ENCODE measurements at regions not wholly inside any gene's neighbourhood (a gene's known extent, or its start where the extent isn't known, plus 50 kb on each side); places are given as distances from the start of the nearest gene placed in this dataset.

DNA sequence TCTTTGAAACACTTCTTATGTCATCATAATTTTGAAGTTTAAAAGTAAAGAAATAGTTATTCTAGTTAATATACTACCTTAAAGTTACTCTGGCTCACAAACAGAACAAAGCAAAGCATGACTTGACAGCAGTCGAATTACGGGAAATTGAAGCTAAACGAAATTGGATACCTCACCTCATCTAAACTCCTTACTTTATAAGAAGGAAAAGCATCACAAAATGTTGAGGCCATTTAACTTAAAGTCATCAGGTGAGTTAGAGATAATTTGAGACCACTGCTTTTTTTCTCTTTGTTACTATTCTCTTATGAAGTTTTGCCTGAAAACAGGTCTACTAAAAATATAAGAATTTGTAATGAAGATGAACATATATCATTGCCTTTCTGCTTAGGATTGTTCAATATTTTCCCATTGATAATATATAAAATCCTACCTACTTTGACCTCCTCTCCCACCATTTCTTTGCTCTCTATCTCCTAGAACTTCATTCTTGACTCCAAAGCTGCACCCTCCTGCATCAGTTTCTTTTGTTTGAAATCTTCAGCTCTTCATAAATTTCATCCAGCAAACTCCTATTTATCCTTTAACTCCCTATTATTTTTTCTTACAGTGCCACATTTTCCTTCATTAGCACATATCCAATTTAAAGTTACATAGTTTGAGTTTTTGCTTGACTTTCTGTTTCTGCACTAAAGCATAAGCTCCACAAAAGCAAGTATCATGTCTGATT lies 510.7 kb upstream of the ZNF337 start:
- TF ChIP-seq, protein P1, sequence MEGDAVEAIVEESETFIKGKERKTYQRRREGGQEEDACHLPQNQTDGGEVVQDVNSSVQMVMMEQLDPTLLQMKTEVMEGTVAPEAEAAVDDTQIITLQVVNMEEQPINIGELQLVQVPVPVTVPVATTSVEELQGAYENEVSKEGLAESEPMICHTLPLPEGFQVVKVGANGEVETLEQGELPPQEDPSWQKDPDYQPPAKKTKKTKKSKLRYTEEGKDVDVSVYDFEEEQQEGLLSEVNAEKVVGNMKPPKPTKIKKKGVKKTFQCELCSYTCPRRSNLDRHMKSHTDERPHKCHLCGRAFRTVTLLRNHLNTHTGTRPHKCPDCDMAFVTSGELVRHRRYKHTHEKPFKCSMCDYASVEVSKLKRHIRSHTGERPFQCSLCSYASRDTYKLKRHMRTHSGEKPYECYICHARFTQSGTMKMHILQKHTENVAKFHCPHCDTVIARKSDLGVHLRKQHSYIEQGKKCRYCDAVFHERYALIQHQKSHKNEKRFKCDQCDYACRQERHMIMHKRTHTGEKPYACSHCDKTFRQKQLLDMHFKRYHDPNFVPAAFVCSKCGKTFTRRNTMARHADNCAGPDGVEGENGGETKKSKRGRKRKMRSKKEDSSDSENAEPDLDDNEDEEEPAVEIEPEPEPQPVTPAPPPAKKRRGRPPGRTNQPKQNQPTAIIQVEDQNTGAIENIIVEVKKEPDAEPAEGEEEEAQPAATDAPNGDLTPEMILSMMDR (IDR thresholded peaks at IDR 0.05), result no peak
- TF ChIP-seq POLR2A (IDR thresholded peaks at IDR 0.05), result no peak

Measured in Peyer's patch (tissue), 4 donors.